Neutrophil (primary cell): ENCODE measurements at regions not wholly inside any gene's neighbourhood (a gene's known extent, or its start where the extent isn't known, plus 50 kb on each side); places are given as distances from the start of the nearest gene placed in this dataset.

Experiments
- H3K27ac ChIP-seq: fragments of 200-600 bp; sonication (generic); 2 replicates; pipeline ENCODE4 v1.5.1; 2016; ENCODE audit warnings: mild to moderate bottlenecking, moderate library complexity
- H3K27me3 ChIP-seq: fragments of 200-600 bp; sonication (generic); 2 replicates; pipeline ENCODE4 v1.6.0; 2016; ENCODE audit warnings: mild to moderate bottlenecking
- H3K36me3 ChIP-seq: fragments of 200-600 bp; sonication (generic); 2 replicates; pipeline ENCODE4 v1.5.1; 2017
- H3K4me1 ChIP-seq, 2 experiments: fragments of 200-600 bp in 1 of 2; sonication (generic) in 1 of 2; 1 replicate in 1 of 2; 2 replicates in 1 of 2; pipeline versions ENCODE4 v1.5.1 to v1.6.1; 2013 to 2016; ENCODE audit warnings: low read depth in 1 of 2, low read length in 1 of 2, mild to moderate bottlenecking in 1 of 2, moderate library complexity in 1 of 2; ENCODE audit not compliant: control insufficient read depth in 1 of 2, insufficient read depth in 1 of 2
- H3K4me3 ChIP-seq, 2 experiments: fragments of 200-600 bp in 1 of 2; sonication (generic) in 1 of 2; 1 replicate in 1 of 2; 2 replicates in 1 of 2; pipeline ENCODE4 v1.5.1; 2013 to 2016; ENCODE audit warnings: low read depth in 1 of 2, low read length in 1 of 2, mild to moderate bottlenecking in 1 of 2, moderate library complexity in 1 of 2
- H3K9me3 ChIP-seq: fragments of 200-600 bp; sonication (generic); 2 replicates; pipeline ENCODE4 v1.5.1; 2016
- TF ChIP-seq, protein P1 (sequence below): fragments of 200-600 bp; sonication (generic); IDR thresholded peaks from 2 replicates; pipeline ENCODE4 v1.5.1; 2016; ENCODE audit warnings: antibody characterized with exemption

- Histone ChIP-seq H3K27me3 (no peaks in the 10 kb centered on the region), H3K4me3 (no peak overlapping the region), H3K9me3 (no peaks in the 10 kb centered on the region), H3K4me1 (no peaks in the 10 kb centered on the region), H3K36me3 (no peaks in the 10 kb centered on the region), H3K27ac (no peak overlapping the region)
- TF ChIP-seq, protein P1, sequence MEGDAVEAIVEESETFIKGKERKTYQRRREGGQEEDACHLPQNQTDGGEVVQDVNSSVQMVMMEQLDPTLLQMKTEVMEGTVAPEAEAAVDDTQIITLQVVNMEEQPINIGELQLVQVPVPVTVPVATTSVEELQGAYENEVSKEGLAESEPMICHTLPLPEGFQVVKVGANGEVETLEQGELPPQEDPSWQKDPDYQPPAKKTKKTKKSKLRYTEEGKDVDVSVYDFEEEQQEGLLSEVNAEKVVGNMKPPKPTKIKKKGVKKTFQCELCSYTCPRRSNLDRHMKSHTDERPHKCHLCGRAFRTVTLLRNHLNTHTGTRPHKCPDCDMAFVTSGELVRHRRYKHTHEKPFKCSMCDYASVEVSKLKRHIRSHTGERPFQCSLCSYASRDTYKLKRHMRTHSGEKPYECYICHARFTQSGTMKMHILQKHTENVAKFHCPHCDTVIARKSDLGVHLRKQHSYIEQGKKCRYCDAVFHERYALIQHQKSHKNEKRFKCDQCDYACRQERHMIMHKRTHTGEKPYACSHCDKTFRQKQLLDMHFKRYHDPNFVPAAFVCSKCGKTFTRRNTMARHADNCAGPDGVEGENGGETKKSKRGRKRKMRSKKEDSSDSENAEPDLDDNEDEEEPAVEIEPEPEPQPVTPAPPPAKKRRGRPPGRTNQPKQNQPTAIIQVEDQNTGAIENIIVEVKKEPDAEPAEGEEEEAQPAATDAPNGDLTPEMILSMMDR, result no peak
Observed at GRCh38 chr2:118738106-118738505, 109.3 kb downstream of the EN1 start.

- Histone ChIP-seq H3K27me3 (no peaks in the 10 kb centered on the region), H3K36me3 (no peaks in the 10 kb centered on the region), H3K27ac (no peak overlapping the region), H3K9me3 (no peaks in the 10 kb centered on the region), H3K4me1 (no peaks in the 10 kb centered on the region), H3K4me3 (no peak overlapping the region)
- TF ChIP-seq, protein P1, result no peak
Observed at GRCh38 chr2:118737684-118738083, 109.8 kb downstream of the EN1 start.

DNA sequence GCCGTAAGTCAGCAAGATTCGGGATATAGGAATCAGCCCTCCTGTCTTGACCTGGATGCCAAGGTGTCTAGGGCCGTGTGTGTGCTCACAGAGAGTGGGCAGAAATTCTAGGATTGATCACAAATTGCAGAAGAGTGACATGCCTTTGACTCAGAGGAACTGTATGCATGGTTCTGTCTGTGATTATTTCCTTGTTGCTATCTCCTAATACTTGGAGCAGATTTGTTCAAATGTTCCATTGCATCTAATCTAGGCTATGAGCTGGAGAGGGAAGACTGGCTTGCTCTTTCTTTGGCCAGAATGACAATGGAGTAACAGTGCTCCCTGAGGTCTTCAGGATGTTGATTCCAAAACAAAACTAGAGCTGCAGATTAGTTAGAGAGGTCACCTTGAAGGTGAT lies 115.0 kb downstream of the EN1 start:
- no peak overlapping the region for H3K4me3 ChIP-seq
- H3K27me3 ChIP-seq, result no peaks in the 10 kb centered on the region
- H3K36me3 ChIP-seq, result no peaks in the 10 kb centered on the region
- no peak overlapping the region for H3K27ac ChIP-seq
- no peaks in the 10 kb centered on the region for H3K4me1 ChIP-seq
- no peaks in the 10 kb centered on the region for H3K9me3 ChIP-seq
- TF ChIP-seq, protein P1, result no peak

GRCh38 chr2:118731413-118731812 lies 116.0 kb downstream of the EN1 start:
- H3K27me3 ChIP-seq, result no peaks in the 10 kb centered on the region
- H3K27ac ChIP-seq, result no peak overlapping the region
- H3K36me3 ChIP-seq, result no peaks in the 10 kb centered on the region
- no peaks in the 10 kb centered on the region for H3K4me1 ChIP-seq
- no peaks in the 10 kb centered on the region for H3K9me3 ChIP-seq
- TF ChIP-seq, protein P1, result no peak
- H3K4me3 ChIP-seq, result no peak overlapping the region

DNA sequence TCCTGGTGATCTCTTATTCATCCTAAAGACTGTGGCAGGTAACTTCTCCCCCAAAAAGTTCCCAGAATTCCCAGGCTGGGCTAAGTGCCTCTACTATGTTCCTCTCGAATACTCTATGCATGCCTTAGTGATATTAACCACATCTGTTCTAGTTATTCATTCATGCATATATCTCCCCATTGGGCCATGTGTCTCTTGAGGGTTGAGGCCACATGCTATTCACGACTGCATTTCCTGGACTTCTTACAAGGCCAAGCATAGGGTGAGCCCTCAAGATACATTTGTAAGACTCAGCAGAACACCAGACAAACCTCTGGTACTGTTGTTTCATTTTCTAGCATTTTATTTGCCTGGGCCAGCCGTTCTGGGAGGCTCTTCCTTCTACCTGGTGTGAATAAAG lies 117.0 kb downstream of the EN1 start:
- Histone ChIP-seq H3K4me1 (no peaks in the 10 kb centered on the region), H3K4me3 (no peak overlapping the region), H3K27me3 (no peaks in the 10 kb centered on the region), H3K36me3 (no peaks in the 10 kb centered on the region), H3K27ac (no peak overlapping the region), H3K9me3 (no peaks in the 10 kb centered on the region)
- TF ChIP-seq, protein P1, result no peak

- Histone ChIP-seq H3K36me3 (no peaks in the 10 kb centered on the region), H3K27ac (no peak overlapping the region), H3K4me1 (no peaks in the 10 kb centered on the region), H3K9me3 (no peaks in the 10 kb centered on the region), H3K4me3 (no peak overlapping the region), H3K27me3 (no peaks in the 10 kb centered on the region)
- TF ChIP-seq, protein P1, result no peak
Observed at GRCh38 chr2:118729760-118730159, 117.7 kb downstream of the EN1 start.
